ENCODE measurements at regions not wholly inside any gene's neighbourhood (a gene's known extent, or its start where the extent isn't known, plus 50 kb on each side); places are given as distances from the start of the nearest gene placed in this dataset.
"Not testable (repeated sequence)": the region's sequence is repeated elsewhere in the genome, so short reads cannot be mapped to it uniquely, and the experiment has no call there.

DNA sequence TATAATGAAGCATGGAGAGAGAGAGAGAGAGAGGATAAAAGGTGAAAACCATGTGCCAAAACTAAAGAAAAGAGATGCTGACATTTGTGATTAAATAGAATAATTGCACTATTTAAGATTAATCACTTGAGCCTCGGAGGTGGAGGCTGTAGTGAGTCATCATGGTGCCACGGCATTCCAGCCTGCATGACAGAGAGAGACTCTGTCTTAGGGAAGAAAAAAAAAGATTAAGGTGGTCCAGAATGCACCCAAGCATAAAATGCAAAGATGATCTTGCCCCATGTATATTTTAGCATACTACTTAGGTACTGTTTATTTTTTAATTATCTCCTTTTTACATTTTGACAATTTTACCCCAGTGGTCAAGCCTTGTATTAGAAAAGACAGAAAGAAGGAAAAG is 742.5 kb downstream of the SPATA31A1 start:
- not testable (repeated sequence) for DNase-seq (ENCODE audit: low read depth, low spot score)

- not testable (repeated sequence) for DNase-seq (ENCODE audit: low read depth, low spot score)
Observed at GRCh38 chr9:40106003-40106782, 750.7 kb downstream of the SPATA31A1 start.

GRCh38 chr9:40106783-40107248 is 751.3 kb downstream of the SPATA31A1 start:
- DNase-seq (ENCODE audit: low read depth, low spot score), result not testable (repeated sequence)

DNA sequence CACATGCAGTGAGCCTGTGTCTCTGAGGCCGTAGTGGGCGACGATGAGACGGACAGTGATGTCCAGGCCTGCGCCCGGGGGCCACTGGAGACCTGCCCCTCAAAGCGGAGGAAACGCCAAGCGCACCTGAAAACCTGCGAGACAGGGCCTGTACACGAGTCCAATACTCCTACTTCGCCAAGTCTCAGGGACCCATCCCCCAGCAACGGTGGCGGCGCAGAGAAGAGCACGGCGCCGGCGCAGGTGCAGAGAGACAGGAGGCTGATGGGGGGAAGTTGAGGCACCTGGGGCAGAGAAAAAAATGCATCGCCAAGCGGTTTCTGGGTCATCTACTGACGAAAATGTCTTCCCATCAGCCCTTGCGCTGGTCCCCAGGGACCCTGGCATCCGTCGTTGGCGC is 751.8 kb downstream of the SPATA31A1 start:
- DNase-seq (ENCODE audit: low read depth, low spot score), result not testable (repeated sequence)

DNA sequence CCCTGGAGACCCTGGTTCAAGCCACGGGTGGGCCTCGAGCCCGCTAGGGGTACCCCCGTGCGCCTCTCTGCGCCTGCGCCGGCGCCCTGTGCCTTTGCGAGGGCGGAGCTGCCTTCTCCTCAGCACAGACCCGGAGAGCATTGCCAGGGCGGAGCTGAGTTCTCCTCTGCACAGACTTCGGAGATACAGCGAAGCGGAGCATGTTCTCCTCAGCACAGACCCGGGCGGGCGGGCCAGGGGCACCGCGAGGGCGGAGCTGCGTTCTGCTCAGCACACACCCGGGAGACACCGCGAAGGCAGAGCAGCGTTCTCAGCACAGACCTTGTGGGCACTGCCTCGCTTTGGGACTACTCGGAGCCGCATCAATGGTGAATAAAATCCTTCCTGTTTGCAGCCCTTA is 753.0 kb downstream of the SPATA31A1 start:
- DNase-seq (ENCODE audit: low read depth, low spot score), result not testable (repeated sequence)

DNA sequence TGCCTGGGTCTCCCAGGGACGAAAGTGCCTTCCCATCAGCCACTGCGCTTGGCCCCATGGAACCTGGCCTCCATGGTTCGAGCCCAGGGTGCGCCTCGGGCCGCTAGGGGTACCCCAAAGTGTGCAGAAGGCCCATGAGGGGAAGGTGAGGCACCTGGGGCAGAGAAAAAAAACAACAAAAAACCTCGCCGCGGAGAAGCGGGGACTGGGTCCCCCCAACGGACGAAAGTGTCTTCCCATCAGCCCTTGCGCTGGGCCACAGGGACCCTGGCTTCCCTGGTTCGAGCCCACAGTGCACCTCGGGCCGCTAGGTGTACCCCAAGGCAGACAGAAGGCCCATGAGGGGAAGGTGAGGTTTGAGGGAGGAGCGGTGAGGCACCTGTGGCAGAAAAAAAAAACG is 755.3 kb downstream of the SPATA31A1 start:
- DNase-seq (ENCODE audit: low read depth, low spot score), result not testable (repeated sequence)

- not testable (repeated sequence) for DNase-seq (ENCODE audit: low read depth, low spot score)
Observed at GRCh38 chr9:40111571-40111970, 756.1 kb downstream of the SPATA31A1 start.

GRCh38 chr9:40130598-40130997 is 775.1 kb downstream of the SPATA31A1 start:
- DNase-seq (ENCODE audit: low read depth, low spot score), result not testable (repeated sequence)

DNA sequence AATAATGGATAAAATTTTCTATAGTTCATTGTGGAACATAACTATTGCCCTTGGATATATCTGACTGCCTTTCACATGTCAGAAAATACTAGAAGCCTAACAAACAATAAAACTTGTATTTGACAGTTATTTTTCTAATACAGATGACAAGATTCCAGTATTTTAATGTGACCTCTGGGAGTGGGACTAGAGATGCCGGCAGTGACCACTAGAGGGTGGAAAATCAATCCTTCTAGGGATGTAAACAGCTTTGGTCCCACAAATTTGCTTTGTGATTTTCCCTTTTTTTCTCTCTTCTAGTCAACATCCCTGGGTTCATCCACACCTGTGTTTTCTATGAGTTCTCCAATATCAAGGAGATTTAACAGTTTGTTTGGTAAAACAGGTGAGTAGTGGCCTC is 813.7 kb downstream of the SPATA31A1 start:
- not testable (repeated sequence) for DNase-seq (ENCODE audit: low read depth, low spot score)

- not testable (repeated sequence) for DNase-seq (ENCODE audit: low read depth, low spot score)
Observed at GRCh38 chr9:40173316-40173715, 817.8 kb downstream of the SPATA31A1 start.

DNA sequence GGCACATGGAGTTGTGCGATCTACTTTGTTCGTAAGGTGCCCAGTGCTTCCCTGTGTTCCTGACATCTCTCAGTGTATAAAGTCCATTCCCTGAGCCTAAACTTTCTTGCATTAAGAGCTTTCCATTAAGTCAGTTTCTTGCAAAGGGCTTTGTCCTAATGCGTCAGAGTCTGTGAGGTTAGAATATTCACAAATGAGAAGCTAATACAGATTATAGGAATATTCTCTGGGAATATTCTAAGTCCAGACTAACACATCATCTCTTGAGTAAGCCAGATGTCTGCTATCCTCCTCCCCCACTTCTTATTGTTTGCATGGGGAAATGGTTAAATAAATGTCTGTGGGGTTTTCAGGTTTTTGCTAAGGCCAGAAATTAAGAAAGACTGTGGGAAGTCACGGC is 818.6 kb downstream of the SPATA31A1 start:
- DNase-seq (ENCODE audit: low read depth, low spot score), result not testable (repeated sequence)

- not testable (repeated sequence) for DNase-seq (ENCODE audit: low read depth, low spot score)
Observed at GRCh38 chr9:40177403-40177802, 821.9 kb downstream of the SPATA31A1 start.

DNA sequence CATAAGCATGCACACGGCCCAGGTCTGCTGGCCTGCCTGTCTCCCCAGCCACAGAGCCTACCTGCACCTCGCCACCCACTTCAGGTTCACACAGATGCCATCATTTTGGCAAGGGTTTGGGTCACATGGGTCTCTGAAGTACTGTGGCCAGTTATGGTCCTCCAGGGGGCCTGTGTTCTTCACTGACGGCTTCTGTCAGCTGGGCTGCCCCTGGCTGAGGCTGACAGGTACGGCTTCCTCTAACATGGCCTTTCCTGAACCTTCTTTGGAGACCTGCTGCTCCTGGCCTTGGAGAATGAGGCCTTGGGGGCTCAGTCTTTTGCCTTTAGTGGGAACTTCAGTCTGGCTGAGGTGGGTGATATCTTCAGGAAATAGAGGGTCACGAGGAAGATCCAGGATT is 835.9 kb downstream of the SPATA31A1 start:
- DNase-seq (ENCODE audit: low read depth, low spot score), result not testable (repeated sequence)

DNA sequence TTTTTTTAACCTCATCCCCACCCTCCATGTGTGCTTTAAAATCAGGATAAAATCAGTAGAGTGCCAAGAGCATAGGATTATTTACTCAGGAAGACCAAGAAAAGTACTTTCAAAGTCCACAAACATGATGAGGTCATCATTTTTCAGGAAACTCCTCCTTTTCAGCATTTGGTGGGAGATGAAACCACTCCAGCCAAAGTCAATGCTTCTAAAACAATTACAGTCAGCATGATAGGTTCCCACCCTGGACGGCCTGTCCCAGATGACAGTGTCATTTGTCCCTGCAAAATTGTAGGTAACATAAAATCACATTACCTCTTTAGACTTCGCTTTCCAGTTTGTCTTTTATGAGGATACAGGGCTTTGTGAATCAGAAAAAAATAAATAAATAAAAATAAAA is 836.7 kb downstream of the SPATA31A1 start:
- not testable (repeated sequence) for DNase-seq (ENCODE audit: low read depth, low spot score)

DNA sequence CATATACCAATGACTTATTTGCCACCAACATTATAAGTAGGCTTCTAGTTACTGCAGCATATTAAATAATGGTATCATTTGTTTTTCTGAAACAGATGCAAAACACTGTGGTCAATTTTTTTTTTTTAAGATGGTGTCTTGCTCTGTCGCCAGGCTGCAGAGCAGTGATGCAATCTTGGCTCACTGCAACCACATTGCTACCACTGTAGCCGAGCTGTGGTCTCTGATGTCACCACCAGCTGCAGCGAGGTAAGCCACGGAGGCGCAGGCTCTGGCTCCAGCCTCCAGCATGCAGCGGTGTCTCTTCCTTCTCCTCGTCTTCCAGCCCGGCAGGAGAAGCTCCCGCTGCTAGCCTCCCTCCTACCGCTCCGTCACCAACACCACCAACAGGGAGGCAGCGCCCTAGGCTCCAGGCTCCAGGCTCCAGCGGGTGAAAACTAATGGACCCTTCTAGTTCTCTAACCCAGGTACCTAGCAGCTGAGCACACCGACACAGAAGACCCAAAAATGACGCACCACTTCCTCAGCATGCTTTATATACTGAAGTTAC is 840.8 kb downstream of the SPATA31A1 start:
- not testable (repeated sequence) for DNase-seq (ENCODE audit: low read depth, low spot score)

GRCh38 chr9:40196803-40197202 is 841.3 kb downstream of the SPATA31A1 start:
- DNase-seq (ENCODE audit: low read depth, low spot score), result not testable (repeated sequence)

DNA sequence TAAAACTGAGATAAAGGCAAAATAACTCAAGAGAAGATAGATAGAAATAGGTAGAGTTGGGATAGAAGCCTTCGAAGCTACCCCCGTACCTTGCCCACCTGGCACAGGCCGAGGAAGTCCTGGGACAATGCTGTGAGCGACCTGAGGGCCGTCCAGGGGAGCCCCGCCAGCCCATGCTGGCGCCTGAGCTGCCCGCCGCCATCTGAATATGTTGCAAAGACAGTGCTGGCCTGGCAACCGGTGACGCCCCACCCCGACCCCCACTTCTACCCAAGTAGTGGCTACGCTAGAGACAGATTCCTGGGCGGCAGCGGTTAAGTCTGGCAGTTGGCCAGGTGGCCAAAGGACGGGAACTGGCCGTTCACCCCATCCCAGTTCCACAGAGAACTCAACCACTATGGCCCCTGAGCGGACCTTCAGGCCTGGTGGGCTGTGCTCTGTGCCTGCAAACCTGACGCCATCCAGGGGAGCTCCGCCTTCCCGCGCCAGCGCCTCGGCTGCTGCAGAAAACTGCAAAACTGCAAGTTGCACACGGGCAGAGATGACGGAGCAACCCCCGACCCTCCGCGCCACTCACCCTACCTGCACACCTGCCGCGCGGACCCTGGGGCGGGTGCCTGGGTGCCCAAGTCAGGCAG is 866.2 kb downstream of the SPATA31A1 start:
- not testable (repeated sequence) for DNase-seq (ENCODE audit: low read depth, low spot score)

DNA sequence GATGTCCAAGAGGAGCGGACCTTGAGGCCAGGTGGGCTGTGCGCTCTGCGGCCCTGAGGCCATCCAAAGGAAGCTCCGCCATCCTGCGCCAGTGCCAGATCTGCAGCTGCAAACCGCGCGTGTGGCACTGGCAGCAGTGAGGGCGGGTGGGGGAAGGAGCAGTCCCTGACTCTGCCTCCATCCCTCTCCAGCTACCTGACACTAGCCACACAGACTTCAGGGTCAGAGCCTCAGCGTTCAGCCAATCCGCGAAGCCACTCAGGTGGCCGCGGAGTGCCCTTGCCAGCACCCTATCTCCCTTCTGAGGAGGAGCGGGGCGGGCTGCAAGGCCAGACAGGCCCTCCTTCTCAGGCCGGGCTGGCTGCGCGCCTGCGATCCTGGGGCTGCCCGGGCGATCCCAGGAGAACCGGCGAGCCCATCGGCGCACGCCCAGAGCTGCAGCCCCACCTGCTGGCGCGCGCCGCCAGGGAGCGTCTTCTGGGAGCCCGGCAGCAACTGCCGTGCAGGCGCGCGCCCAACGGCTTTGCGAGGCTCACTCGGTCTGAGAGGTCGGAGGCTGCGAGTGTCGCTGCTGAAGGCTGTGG is 867.2 kb downstream of the SPATA31A1 start:
- not testable (repeated sequence) for DNase-seq (ENCODE audit: low read depth, low spot score)

GRCh38 chr9:40223353-40223752 is 867.9 kb downstream of the SPATA31A1 start:
- peak; percentile 0 for DNase-seq (ENCODE audit: low read depth, low spot score)
